SHP77 (cell line): ENCODE measurements at regions not wholly inside any gene's neighbourhood (a gene's known extent, or its start where the extent isn't known, plus 50 kb on each side); places are given as distances from the start of the nearest gene placed in this dataset.

Experiments used
- DNase-seq, 2 experiments: peaks; one replicate each; lab custom pipeline; 2025; lab: John Stamatoyannopoulos, UW

GRCh38 chr20:56835829-56836550 is 206.9 kb downstream of the TFAP2C start:
- no peak for DNase-seq

GRCh38 chr20:56839222-56839621 is 210.1 kb downstream of the TFAP2C start:
- no peak for DNase-seq

- no peak for DNase-seq
These were observed 210.7 kb downstream of the TFAP2C start for GRCh38 chr20:56839786-56840185.

GRCh38 chr20:56840716-56841261 is 211.7 kb downstream of the TFAP2C start:
- DNase-seq, result no peak

- DNase-seq, result no peak
These were observed 212.3 kb downstream of the TFAP2C start for GRCh38 chr20:56841346-56841908.

GRCh38 chr20:56842056-56842455 is 212.9 kb downstream of the TFAP2C start:
- DNase-seq, result no peak

GRCh38 chr20:56843386-56843785 is 214.3 kb downstream of the TFAP2C start:
- no peak for DNase-seq

GRCh38 chr20:56843817-56844216 is 214.7 kb downstream of the TFAP2C start:
- no peak for DNase-seq

- no peak for DNase-seq
These were observed 216.5 kb downstream of the TFAP2C start for GRCh38 chr20:56845546-56846086.

GRCh38 chr20:56848561-56848960 is 219.5 kb downstream of the TFAP2C start:
- DNase-seq, result no peak

GRCh38 chr20:56851552-56851951 is 222.4 kb downstream of the TFAP2C start:
- no peak for DNase-seq

GRCh38 chr20:56855708-56856107 is 226.6 kb downstream of the TFAP2C start:
- DNase-seq, result no peak

GRCh38 chr20:56857950-56858349 is 228.8 kb downstream of the TFAP2C start:
- DNase-seq, result no peak

GRCh38 chr20:56859039-56859800 is 230.1 kb downstream of the TFAP2C start:
- no peak for DNase-seq

- no peak for DNase-seq
These were observed 230.7 kb downstream of the TFAP2C start for GRCh38 chr20:56859801-56860261.

- no peak for DNase-seq
These were observed 231.3 kb downstream of the TFAP2C start for GRCh38 chr20:56860413-56860812.

- no peak for DNase-seq
These were observed 232.5 kb downstream of the TFAP2C start for GRCh38 chr20:56861590-56861989.

GRCh38 chr20:56865055-56865454 is 235.9 kb downstream of the TFAP2C start:
- DNase-seq, result no peak

- no peak for DNase-seq
These were observed 238.0 kb downstream of the TFAP2C start for GRCh38 chr20:56867128-56867527.

- DNase-seq, result no peak
These were observed 239.6 kb downstream of the TFAP2C start for GRCh38 chr20:56868746-56869145.

- no peak for DNase-seq
These were observed 241.2 kb downstream of the TFAP2C start for GRCh38 chr20:56870271-56870670.

- no peak for DNase-seq
These were observed 242.6 kb downstream of the TFAP2C start for GRCh38 chr20:56871691-56872090.
